Neural cell (in vitro differentiated cells): ENCODE measurements at regions not wholly inside any gene's neighbourhood (a gene's known extent, or its start where the extent isn't known, plus 50 kb on each side); places are given as distances from the start of the nearest gene placed in this dataset.

Source experiments
- CTCF ChIP-seq: fragments of 450-650 bp; IDR thresholded peaks from 2 replicates; pipeline ENCODE4 v1.5.1; 2014; ENCODE audit warnings: antibody characterized with exemption, mild to moderate bottlenecking, moderate library complexity; ENCODE audit not compliant: poor library complexity, severe bottlenecking
- EP300 ChIP-seq: fragments of 450-650 bp; conservative IDR thresholded peaks from 2 replicates; pipeline ENCODE4 v1.6.1; 2014; ENCODE audit warnings: antibody characterized with exemption, mild to moderate bottlenecking, moderate library complexity; ENCODE audit not compliant: poor library complexity, severe bottlenecking
- EZH2 ChIP-seq: fragments of 200-600, 300-800 bp; shearing (Covaris generic), sonication (generic); IDR thresholded peaks from 2 replicates; pipeline ENCODE4 v1.6.1; 2014; ENCODE audit warnings: antibody characterized with exemption, low read length, borderline replicate concordance, mild to moderate bottlenecking; ENCODE audit not compliant: insufficient read depth, poor library complexity, severe bottlenecking
- POLR2AphosphoS5 ChIP-seq: IDR thresholded peaks from 2 replicates; pipeline ENCODE4 v1.6.1; 2012
- RAD21 ChIP-seq: fragments of 450-650 bp; conservative IDR thresholded peaks from 2 replicates; pipeline ENCODE4 v1.6.1; 2014; ENCODE audit warnings: antibody characterized with exemption, mild to moderate bottlenecking, moderate library complexity
- REST ChIP-seq: IDR thresholded peaks from 2 replicates; pipeline ENCODE4 v1.6.1; 2012; ENCODE audit warnings: borderline replicate concordance
- SMC3 ChIP-seq: fragments of 450-650 bp; conservative IDR thresholded peaks from 2 replicates; pipeline ENCODE4 v1.6.1; 2014; ENCODE audit warnings: antibody characterized with exemption, mild to moderate bottlenecking, moderate library complexity; ENCODE audit not compliant: poor library complexity
- TAF1 ChIP-seq: IDR thresholded peaks from 2 replicates; pipeline ENCODE4 v1.6.1; 2012; ENCODE audit warnings: low read depth

DNA sequence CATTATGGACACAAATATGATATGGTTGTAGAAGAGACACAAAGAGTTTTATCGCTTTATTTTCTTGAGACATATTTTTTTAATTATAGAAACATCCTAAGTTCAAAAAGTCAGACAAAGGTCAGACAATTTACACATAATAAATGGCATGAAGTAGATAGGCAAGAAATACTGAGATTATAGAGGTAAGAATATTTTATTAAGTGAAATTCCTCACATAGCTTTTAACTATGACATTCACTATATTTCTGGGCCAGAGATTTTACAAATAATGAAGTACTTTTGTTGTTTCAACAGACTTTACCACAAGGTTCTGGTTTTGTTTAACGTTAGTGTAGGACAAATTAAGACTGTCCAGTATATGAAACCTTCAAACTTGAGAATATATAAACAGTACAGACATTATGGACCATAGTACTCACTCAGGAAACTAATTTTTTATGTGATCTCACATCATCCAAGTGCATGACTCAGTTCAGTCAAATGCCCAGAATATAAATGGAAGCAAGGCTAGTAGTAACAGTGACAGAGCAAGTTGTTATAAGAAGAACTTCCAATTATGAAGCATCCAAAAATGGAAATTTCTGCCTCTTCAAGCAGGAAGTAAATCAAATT lies 394.8 kb downstream of the KCNJ2 start:
- TF ChIP-seq TAF1 (no peak), CTCF (no peak), EZH2 (no peak), POLR2AphosphoS5 (no peak), SMC3 (no peak), RAD21 (no peak), REST (no peak), EP300 (no peak)
